ENCODE measurements at regions not wholly inside any gene's neighbourhood (a gene's known extent, or its start where the extent isn't known, plus 50 kb on each side); places are given as distances from the start of the nearest gene placed in this dataset.

DNA sequence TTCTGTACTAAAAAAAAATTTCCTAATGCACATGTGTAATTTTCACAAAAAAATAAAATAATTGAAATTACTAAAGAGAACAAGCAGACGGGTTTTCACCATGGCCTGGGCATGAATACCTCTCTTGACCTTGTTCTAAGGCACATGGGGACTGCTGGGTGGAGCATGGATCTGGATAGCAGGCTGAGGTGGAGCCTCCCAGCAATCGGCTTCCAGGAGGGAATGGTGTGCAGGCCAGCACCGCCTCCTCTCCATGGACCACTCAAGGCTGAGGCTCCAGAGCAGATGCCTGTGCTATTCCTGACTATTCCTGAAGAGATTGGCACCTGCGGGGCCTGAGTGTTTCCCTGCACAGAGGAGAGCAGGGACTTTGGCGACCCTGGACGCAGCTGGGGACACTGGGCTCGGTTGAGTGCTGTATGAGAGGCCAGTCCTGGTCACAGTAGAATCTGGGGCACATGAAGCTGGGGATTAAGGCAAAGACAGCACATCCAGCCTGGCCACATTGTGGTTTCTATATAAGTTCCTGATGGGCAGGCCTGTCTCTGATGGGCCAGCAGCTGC, 963.6 kb downstream of the BRD1 start:
- H3K4me3 ChIP-seq (ENCODE audit: low read depth, low read length) = no peak overlapping the region
- no peak for DNase-seq (ENCODE audit: low read depth)
- TF ChIP-seq CTCF (IDR thresholded peaks at IDR 0.05; ENCODE audit: low read depth, low read length, missing control alignments) = no peak

GRCh38 chr22:48860557-48860956, 967.1 kb downstream of the BRD1 start:
- no peak overlapping the region for H3K4me3 ChIP-seq (ENCODE audit: low read depth, low read length)
- DNase-seq (ENCODE audit: low read depth) = no peak
- TF ChIP-seq CTCF (IDR thresholded peaks at IDR 0.05; ENCODE audit: low read depth, low read length, missing control alignments) = no peak

DNA sequence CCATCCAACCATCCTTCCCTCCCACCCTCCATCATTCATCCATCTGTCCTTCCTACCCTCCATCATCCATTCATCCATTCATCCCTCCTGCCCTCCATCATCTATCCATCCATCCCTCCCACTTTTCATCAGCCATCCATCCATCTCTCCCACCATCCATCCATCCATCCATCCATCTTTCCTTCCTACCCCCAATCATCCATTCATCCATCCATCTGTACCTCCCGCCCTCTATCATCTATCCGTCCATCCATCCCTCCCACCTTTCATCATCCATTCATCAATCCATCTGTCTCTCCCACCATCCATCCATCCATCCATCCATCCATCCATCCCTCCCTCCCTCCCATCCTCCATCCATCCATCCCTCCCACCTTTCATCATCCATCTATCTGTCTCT, 968.8 kb downstream of the BRD1 start:
- no peak overlapping the region for H3K4me3 ChIP-seq (ENCODE audit: low read depth, low read length)
- DNase-seq (ENCODE audit: low read depth) = no peak
- TF ChIP-seq CTCF (IDR thresholded peaks at IDR 0.05; ENCODE audit: low read depth, low read length, missing control alignments) = no peak

DNA sequence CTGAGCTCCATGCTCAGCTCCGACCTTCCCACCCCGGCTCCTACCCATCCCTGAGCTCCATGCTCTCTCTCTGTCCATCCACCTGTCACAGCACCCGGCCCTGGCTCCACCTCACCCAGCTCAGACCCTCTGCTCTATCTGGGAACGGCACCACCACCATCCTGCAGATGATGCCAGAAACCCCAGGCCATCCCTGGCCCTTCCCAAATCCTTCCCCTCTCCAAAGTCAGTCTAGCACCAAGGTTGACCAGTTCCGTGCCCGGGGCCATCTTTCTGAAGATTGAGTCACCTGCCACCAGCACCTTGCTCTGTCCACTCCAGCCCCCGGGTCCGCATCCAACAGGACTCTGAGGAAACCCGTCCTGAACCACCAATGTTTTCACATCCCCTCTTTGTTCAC, 969.6 kb downstream of the BRD1 start:
- no peak overlapping the region for H3K4me3 ChIP-seq (ENCODE audit: low read depth, low read length)
- TF ChIP-seq CTCF (IDR thresholded peaks at IDR 0.05; ENCODE audit: low read depth, low read length, missing control alignments) = no peak
- no peak for DNase-seq (ENCODE audit: low read depth)

- no peak overlapping the region for H3K4me3 ChIP-seq (ENCODE audit: low read depth, low read length)
- DNase-seq (ENCODE audit: low read depth) = no peak
- TF ChIP-seq CTCF (IDR thresholded peaks at IDR 0.05; ENCODE audit: low read depth, low read length, missing control alignments) = no peak
Measured at GRCh38 chr22:48857202-48857805, 970.4 kb downstream of the BRD1 start.

DNA sequence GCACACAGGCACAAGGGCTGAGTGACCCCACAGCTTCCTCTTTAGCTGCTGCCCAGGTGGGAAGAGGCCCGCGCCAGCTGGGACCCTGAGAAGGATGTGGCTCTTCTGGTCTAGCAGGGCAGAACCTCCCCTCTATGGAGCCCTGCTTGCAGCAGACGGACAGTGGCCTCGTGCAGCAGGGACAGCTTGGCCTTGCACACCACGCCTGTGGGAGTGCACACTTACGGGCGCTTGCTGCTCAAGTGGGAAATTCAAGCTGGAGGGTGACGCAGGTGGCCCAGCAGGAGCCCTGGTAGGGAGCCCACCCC, 971.4 kb downstream of the BRD1 start:
- no peak for DNase-seq (ENCODE audit: low read depth)
- TF ChIP-seq CTCF (IDR thresholded peaks at IDR 0.05; ENCODE audit: low read depth, low read length, missing control alignments) = no peak
- no peak overlapping the region for H3K4me3 ChIP-seq (ENCODE audit: low read depth, low read length)

DNA sequence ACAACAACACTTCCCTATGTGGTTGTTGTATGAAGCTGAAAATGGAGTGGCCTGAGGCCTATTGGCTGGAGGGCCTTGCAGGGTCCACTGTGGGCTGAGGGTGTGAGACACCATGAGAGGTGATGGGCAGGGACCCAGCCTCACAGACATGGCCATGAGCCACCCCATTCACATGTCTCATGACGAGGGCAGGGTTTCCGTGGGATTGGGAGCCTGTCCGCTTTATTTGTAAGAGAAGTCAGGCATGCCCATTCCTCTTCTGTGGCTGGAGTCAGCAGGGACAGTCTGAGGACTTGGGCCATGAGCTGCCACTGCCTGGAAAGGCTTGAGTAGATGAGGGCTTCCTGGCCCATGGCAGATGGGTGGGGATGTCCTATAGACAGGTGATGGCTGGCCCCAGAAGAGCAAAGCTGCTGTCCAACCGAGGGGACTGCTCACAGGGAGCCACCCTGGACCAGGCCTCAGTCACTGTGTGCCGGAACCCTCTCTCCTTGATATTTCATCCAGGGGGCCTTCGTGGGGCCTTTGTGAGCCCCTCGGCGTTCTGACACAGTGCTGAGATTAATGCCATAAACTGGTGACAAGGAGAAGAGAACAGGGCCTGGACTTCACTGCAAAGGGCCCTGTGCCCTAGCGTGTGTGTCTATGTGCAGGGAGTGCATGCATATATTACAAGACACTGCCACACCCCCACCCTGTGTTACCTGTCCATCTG, 971.9 kb downstream of the BRD1 start:
- H3K4me3 ChIP-seq (ENCODE audit: low read depth, low read length) = no peak overlapping the region
- no peak for DNase-seq (ENCODE audit: low read depth)
- TF ChIP-seq CTCF (IDR thresholded peaks at IDR 0.05; ENCODE audit: low read depth, low read length, missing control alignments) = no peak
